GM20000 (cell line): ENCODE measurements at regions not wholly inside any gene's neighbourhood (a gene's known extent, or its start where the extent isn't known, plus 50 kb on each side); places are given as distances from the start of the nearest gene placed in this dataset.
"Not testable (repeated sequence)": the region's sequence is repeated elsewhere in the genome, so short reads cannot be mapped to it uniquely, and the experiment has no call there.

Experiments used
- DNase-seq: peaks from one replicate; pipeline ENCODE4 v3.0.0; 2012; ENCODE audit warnings: low spot score
- TF ChIP-seq, protein P1 (sequence below): IDR thresholded peaks from 2 replicates; pipeline ENCODE4 v1.5.1; 2012; ENCODE audit warnings: mild to moderate bottlenecking, control low read depth; ENCODE audit errors: extremely low read depth, missing control alignments

DNA sequence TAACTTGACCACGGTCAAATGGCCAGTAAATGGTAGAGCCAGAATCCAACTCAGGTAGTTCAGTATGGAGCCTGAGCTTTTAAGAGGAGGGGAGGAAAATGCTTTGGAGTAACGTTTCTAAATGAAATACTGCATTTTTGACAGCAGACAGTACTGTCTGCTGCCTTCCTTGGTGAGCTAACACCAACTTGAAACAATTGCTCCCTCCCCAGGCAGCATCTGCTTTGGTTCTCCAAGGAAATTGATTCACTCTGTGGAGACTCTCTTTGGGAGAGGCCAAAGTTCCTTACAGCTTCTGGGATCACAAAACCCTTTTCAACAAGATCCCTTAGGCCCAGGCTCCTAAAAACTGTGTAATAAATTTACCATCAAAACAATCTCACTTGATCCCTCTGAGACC, 75.2 kb upstream of the SSBP2 start:
- TF ChIP-seq, protein P1, sequence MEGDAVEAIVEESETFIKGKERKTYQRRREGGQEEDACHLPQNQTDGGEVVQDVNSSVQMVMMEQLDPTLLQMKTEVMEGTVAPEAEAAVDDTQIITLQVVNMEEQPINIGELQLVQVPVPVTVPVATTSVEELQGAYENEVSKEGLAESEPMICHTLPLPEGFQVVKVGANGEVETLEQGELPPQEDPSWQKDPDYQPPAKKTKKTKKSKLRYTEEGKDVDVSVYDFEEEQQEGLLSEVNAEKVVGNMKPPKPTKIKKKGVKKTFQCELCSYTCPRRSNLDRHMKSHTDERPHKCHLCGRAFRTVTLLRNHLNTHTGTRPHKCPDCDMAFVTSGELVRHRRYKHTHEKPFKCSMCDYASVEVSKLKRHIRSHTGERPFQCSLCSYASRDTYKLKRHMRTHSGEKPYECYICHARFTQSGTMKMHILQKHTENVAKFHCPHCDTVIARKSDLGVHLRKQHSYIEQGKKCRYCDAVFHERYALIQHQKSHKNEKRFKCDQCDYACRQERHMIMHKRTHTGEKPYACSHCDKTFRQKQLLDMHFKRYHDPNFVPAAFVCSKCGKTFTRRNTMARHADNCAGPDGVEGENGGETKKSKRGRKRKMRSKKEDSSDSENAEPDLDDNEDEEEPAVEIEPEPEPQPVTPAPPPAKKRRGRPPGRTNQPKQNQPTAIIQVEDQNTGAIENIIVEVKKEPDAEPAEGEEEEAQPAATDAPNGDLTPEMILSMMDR = no peak
- no peak for DNase-seq

DNA sequence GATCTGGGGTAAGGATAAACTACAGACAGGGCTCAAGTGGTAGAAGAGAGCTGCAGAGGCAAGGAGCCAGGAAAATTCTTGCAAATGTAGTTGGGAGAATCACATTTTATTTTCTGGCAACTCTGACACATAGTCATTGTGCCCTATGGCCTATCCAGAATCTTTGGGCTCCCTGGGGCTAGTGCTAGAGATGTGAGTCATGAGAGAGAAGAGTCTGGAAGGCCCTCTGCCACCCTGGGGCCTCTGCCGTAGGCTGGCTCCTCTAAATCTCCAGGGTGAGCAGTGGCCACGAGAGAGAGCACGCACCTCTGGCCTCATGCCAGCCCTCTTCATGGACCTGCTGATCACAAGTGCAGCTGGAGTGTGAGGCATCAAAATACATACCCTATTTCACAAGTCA, 74.3 kb upstream of the SSBP2 start:
- no peak for DNase-seq
- TF ChIP-seq, protein P1 = no peak

DNA sequence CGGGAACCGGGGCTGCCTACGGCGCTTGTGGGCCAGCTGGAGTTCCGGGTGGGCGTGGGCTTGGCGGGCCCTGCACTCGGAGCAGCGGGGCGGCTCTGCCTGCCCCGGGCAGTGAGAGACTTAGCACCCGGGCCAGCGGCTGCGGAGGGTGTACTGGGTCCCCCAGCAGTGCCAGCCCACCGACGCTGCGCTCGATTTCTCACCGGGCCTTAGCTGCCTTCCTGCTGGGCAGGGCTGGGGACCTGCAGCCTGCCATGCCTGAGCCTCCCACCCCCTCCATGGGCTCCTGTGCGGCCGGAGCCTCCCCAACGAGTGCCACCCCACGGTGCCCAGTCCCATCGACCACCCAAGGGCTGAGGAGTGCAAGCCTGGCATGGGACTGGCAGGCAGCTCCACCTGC, 72.8 kb upstream of the SSBP2 start:
- not testable (repeated sequence) for DNase-seq

DNA sequence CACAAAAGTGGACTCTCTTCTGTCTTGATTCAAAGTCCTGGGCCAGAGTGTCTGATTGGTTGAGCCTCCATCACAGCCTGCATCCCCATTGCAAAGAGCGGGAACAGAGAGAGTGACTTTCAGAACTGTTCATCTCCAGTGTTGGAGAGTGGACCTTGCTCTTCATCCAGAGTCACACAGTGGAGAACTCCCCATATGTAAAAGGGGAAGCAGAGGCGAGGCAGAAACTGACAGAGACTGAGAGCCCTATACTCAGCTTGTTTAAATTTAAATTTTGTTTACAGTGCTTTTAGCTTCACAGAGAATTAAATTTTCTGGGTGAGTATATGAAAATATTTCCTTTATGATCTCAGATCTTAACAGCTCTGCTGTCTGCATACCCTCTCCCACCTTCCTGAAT, 70.0 kb upstream of the SSBP2 start:
- TF ChIP-seq, protein P1 = no peak
- DNase-seq = no peak

DNA sequence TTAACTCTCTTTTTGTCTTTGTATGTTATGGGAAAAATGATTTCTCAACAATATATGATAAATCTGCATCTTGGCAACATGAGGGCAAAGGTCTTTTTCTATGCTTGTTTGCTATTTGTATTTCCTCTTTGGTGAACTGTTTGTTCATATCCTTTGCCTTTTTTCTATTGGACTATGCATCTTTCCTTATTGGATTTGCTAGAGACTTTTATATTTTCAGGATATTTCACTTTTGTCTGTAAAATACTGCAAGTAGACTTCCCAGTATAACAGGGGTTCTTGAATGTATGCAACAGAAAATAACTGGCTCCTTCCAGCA, 69.4 kb upstream of the SSBP2 start:
- no peak for DNase-seq
- TF ChIP-seq, protein P1 = no peak

DNA sequence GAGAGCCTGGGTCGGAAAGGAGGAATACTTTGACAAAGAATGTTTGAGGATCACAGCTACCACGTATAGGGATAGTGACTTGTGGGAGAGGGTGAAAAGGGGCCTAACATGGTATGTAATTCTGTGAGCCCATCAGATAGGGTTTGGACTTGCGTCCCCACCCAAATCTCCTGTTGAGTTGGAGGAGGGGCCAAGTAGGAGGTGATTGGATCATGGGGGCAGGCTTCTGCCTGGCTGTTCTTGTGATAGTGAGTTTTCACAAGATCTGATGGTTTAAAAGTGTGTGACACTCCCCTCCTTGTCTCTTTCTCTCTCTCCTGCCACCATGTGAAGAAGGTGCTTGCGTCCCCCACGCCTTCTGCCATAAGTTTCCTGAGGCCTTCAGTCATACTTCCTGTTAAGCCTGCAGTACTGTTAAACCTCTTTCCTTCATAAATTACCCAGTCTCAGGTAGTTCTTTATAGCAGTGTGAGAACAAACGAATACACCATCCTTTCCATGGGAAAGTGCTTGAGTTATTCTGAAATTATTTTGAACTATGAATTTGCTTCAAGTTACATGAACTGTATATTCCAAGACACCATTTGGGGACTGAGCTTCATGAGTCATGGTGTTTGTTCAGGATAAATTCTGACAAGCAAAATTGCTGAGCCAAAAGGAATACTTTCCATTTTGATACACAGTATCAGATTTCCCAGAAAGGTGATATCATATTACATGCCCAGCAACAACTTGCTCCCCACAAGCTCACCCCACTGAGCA, 68.8 kb upstream of the SSBP2 start:
- DNase-seq = no peak
- TF ChIP-seq, protein P1 = no peak

DNA sequence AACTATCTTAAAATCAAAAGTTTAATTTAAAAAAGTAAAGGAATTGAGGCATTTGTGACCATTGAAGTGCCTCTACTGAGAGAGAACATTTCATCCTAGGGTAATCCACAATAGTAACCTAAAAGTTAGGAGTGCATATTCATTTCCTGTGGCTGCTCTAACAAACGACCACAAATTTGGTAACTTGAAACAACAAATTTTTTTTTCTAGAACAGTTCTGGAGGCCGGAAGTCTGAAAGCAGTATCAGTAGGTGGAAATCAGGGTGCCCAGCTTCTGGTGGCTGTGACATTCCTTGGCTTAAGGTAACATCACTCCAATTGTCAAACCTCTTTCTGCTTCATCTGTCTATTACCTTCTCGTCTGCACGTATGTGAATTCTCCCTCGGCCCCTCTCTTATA, 67.1 kb upstream of the SSBP2 start:
- TF ChIP-seq, protein P1 = no peak

DNA sequence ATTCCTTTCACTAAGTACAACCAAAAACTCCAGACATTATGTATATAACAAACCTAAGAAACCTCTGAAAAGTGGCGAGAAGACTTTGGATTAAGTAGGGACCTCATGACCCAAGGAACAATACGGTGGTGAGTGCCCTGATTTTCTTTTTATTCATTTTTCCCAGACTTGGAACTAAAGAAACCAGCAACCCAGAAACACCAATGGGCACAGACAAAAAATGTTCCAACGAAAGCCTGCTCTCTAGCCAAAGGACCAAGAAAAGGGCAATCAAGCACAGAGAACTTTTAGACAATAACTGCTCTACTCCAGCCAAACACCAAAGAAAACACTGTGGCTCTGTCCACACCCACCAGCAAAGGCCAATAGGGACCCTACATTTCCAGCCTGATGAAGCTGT, 66.2 kb upstream of the SSBP2 start:
- DNase-seq = no peak
- TF ChIP-seq, protein P1 = no peak

More for the DNA sequence above, 67.1 kb upstream of the SSBP2 start:
- DNase-seq = no peak
